PC-9 (cell line): ENCODE measurements at regions not wholly inside any gene's neighbourhood (a gene's known extent, or its start where the extent isn't known, plus 50 kb on each side); places are given as distances from the start of the nearest gene placed in this dataset.

Experiments used
- CTCF ChIP-seq: fragments of 200-600 bp; sonication (generic); conservative IDR thresholded peaks from 2 replicates; pipeline ENCODE4 v1.6.1; 2017; ENCODE audit warnings: mixed run types, antibody characterized with exemption, mild to moderate bottlenecking, moderate library complexity
- EZH2 ChIP-seq: fragments of 200-600 bp; sonication (generic); IDR thresholded peaks from 2 replicates; pipeline ENCODE4 v1.8.0; 2017; ENCODE audit warnings: antibody characterized with exemption, low read depth

DNA sequence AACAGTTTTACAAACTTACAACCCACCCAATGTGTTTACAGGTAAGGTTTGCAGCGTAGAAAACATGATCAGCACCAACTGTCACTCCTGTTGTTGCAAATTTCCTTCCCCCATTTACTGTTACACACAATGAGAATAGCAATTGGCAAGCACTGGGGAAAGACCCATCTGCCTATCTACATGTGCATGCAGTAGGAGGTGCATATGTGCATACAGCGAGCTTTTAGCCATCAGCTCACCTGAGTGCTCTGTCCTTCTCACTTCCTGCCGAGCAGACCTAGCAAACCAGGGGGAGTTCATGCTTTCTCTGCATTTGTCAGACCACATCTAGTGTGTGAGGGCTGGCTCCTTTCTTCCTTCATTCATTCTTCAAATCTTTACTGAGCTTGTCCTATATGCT is 49.9 kb upstream of the ARL4C start:
- TF ChIP-seq CTCF (no peak), EZH2 (no peak)
